GM23338 (cell line): ENCODE measurements at regions not wholly inside any gene's neighbourhood (a gene's known extent, or its start where the extent isn't known, plus 50 kb on each side); places are given as distances from the start of the nearest gene placed in this dataset.

ENCODE experiments used
- CREB1 ChIP-seq: fragments of 250-450 bp; sonication (Bioruptor Pico); IDR thresholded peaks from 2 replicates; pipeline ENCODE4 v1.5.0; 2020; ENCODE audit warnings: low read depth, mild to moderate bottlenecking, moderate library complexity
- EZH2 ChIP-seq: fragments of 200-600 bp; sonication (generic); IDR thresholded peaks from one replicate; pipeline ENCODE4 v1.8.0; 2017; ENCODE audit warnings: antibody characterized with exemption, mild to moderate bottlenecking, low read depth; ENCODE audit not compliant: unreplicated experiment
- EZH2phosphoT487 ChIP-seq: fragments of 200-600 bp; sonication (generic); IDR thresholded peaks from one replicate; pipeline ENCODE4 v1.8.1; 2018; ENCODE audit warnings: antibody characterized with exemption; ENCODE audit not compliant: unreplicated experiment
- NANOG ChIP-seq: IDR thresholded peaks from 2 replicates; pipeline ENCODE4 v1.6.1; 2016; ENCODE audit warnings: antibody characterized with exemption, borderline replicate concordance
- POLR2AphosphoS5 ChIP-seq: IDR thresholded peaks from 2 replicates; pipeline ENCODE4 v1.6.1; 2016; ENCODE audit warnings: antibody characterized with exemption, low read depth
- TF ChIP-seq, protein P1 (sequence below): IDR thresholded peaks from one replicate; pipeline ENCODE4 v1.6.1; 2018; ENCODE audit warnings: antibody characterized with exemption; ENCODE audit not compliant: unreplicated experiment
- TF ChIP-seq, protein P2 (sequence below), 2 experiments: fragments of 200-600 bp in 1 of 2; sonication (generic) in 1 of 2; conservative IDR thresholded peaks; 2 replicates each; pipeline versions ENCODE4 v1.5.1 to v1.6.1; 2016 to 2017; ENCODE audit warnings: antibody characterized with exemption in 2 of 2, low read depth in 2 of 2, mild to moderate bottlenecking in 2 of 2, moderate library complexity in 1 of 2

DNA sequence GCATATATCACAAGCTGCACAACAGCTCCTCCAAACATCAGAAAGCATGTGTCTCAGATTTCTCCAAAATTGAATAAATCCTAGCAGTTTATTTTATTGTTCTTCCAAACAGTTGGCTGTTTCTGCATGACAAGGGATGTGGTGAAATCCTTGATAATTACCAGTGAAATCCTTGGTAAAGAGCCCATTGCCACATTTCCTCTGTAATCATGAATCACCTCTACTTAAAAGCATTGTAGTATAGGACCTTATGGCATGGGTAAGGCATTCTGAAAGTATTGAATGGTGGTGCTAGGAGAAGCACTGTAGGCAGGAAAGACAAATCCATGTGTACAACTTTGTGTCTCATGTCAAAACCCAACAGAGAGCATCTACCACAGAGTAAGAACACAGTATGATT, 135.8 kb upstream of the NDST3 start:
- TF ChIP-seq CREB1 (CRISPR knock-in tag), result no peak
- TF ChIP-seq, protein P1, sequence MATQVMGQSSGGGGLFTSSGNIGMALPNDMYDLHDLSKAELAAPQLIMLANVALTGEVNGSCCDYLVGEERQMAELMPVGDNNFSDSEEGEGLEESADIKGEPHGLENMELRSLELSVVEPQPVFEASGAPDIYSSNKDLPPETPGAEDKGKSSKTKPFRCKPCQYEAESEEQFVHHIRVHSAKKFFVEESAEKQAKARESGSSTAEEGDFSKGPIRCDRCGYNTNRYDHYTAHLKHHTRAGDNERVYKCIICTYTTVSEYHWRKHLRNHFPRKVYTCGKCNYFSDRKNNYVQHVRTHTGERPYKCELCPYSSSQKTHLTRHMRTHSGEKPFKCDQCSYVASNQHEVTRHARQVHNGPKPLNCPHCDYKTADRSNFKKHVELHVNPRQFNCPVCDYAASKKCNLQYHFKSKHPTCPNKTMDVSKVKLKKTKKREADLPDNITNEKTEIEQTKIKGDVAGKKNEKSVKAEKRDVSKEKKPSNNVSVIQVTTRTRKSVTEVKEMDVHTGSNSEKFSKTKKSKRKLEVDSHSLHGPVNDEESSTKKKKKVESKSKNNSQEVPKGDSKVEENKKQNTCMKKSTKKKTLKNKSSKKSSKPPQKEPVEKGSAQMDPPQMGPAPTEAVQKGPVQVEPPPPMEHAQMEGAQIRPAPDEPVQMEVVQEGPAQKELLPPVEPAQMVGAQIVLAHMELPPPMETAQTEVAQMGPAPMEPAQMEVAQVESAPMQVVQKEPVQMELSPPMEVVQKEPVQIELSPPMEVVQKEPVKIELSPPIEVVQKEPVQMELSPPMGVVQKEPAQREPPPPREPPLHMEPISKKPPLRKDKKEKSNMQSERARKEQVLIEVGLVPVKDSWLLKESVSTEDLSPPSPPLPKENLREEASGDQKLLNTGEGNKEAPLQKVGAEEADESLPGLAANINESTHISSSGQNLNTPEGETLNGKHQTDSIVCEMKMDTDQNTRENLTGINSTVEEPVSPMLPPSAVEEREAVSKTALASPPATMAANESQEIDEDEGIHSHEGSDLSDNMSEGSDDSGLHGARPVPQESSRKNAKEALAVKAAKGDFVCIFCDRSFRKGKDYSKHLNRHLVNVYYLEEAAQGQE, result no peak
- TF ChIP-seq POLR2AphosphoS5, result no peak
- TF ChIP-seq, protein P2, sequence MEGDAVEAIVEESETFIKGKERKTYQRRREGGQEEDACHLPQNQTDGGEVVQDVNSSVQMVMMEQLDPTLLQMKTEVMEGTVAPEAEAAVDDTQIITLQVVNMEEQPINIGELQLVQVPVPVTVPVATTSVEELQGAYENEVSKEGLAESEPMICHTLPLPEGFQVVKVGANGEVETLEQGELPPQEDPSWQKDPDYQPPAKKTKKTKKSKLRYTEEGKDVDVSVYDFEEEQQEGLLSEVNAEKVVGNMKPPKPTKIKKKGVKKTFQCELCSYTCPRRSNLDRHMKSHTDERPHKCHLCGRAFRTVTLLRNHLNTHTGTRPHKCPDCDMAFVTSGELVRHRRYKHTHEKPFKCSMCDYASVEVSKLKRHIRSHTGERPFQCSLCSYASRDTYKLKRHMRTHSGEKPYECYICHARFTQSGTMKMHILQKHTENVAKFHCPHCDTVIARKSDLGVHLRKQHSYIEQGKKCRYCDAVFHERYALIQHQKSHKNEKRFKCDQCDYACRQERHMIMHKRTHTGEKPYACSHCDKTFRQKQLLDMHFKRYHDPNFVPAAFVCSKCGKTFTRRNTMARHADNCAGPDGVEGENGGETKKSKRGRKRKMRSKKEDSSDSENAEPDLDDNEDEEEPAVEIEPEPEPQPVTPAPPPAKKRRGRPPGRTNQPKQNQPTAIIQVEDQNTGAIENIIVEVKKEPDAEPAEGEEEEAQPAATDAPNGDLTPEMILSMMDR (conservative IDR thresholded peaks at IDR 0.05; ENCODE audit: low read depth in 2 of 2), result no peak
- TF ChIP-seq EZH2, result no peak
- no peak for TF ChIP-seq NANOG
- TF ChIP-seq EZH2phosphoT487, result no peak
